DND-41 (cell line): ENCODE measurements at regions not wholly inside any gene's neighbourhood (a gene's known extent, or its start where the extent isn't known, plus 50 kb on each side); places are given as distances from the start of the nearest gene placed in this dataset.
"Not testable (repeated sequence)": the region's sequence is repeated elsewhere in the genome, so short reads cannot be mapped to it uniquely, and the experiment has no call there.

ENCODE experiments used
- ATAC-seq: fragments of 200-7000 bp; cut with Tn5 transposase; 3 replicates; pipeline ENCODE4 v1.9.1; 2021; ENCODE audit warnings: low read depth; ENCODE audit not compliant: insufficient read depth
- DNase-seq: peaks from one replicate; pipeline ENCODE4 v3.0.0-alpha.2; 2020
- H2AFZ ChIP-seq: 2 replicates; pipeline ENCODE4 v1.6.0; 2012; ENCODE audit warnings: low read depth, low read length
- H3K27ac ChIP-seq: 2 replicates; pipeline ENCODE4 v1.5.1; 2012; ENCODE audit warnings: low read length, inconsistent platforms
- H3K27me3 ChIP-seq: fragments of 200-600 bp; sonication (generic); 2 replicates; pipeline ENCODE4 v1.6.0; 2012; ENCODE audit warnings: low read length, mild to moderate bottlenecking, inconsistent platforms; ENCODE audit not compliant: insufficient read depth, poor library complexity
- H3K36me3 ChIP-seq: 2 replicates; pipeline ENCODE4 v1.5.1; 2012; ENCODE audit warnings: low read length, inconsistent platforms; ENCODE audit not compliant: insufficient read depth
- H3K4me1 ChIP-seq: 2 replicates; pipeline ENCODE4 v1.5.1; 2012; ENCODE audit warnings: mild to moderate bottlenecking, low read length; ENCODE audit not compliant: insufficient read depth
- H3K4me2 ChIP-seq: 2 replicates; pipeline ENCODE4 v1.6.0; 2012; ENCODE audit warnings: mild to moderate bottlenecking, moderate library complexity, low read length, inconsistent platforms; ENCODE audit not compliant: insufficient read depth
- H3K4me3 ChIP-seq, 2 experiments: fragments of 200-600 bp in 1 of 2; shearing (Covaris generic) in 1 of 2; 2 replicates each; pipeline ENCODE4 v1.5.1; 2012 to 2016; ENCODE audit warnings: inconsistent platforms in 2 of 2, low read length in 2 of 2, mild to moderate bottlenecking in 2 of 2, low read depth in 1 of 2, moderate library complexity in 1 of 2
- H3K79me2 ChIP-seq: 2 replicates; pipeline ENCODE4 v1.6.0; 2012; ENCODE audit warnings: low read length, inconsistent platforms; ENCODE audit not compliant: insufficient read depth
- H3K9ac ChIP-seq: 2 replicates; pipeline ENCODE4 v1.6.0; 2012; ENCODE audit warnings: low read depth, mild to moderate bottlenecking, inconsistent platforms, low read length, moderate library complexity
- H3K9me3 ChIP-seq: 2 replicates; pipeline ENCODE4 v1.5.1; 2012; ENCODE audit warnings: low read length, moderate library complexity, mild to moderate bottlenecking, inconsistent platforms; ENCODE audit not compliant: insufficient read depth, severe bottlenecking
- H4K20me1 ChIP-seq: 2 replicates; pipeline ENCODE4 v1.6.0; 2012; ENCODE audit warnings: low read length; ENCODE audit not compliant: insufficient read depth
- CTCF ChIP-seq: IDR thresholded peaks from 2 replicates; pipeline ENCODE4 v1.5.1; 2012; ENCODE audit warnings: borderline replicate concordance, low read length, moderate library complexity, mild to moderate bottlenecking; ENCODE audit not compliant: poor library complexity, severe bottlenecking; ENCODE audit errors: extremely low read depth
- EZH2 ChIP-seq: IDR thresholded peaks from 3 replicates; pipeline ENCODE4 v1.6.1; 2012; ENCODE audit warnings: borderline replicate concordance, low read depth, mild to moderate bottlenecking, moderate library complexity, low read length, inconsistent platforms; ENCODE audit not compliant: severe bottlenecking

GRCh38 chr12:85462888-85463287 is 182.9 kb downstream of the ALX1 start:
- Histone ChIP-seq H3K4me2 (no peak overlapping the region), H3K27ac (no peak overlapping the region)

GRCh38 chr12:85466890-85467289 is 186.9 kb downstream of the ALX1 start:
- ATAC-seq (no peak), DNase-seq (no peak)
- H3K4me2 ChIP-seq = no peak overlapping the region
- H4K20me1 ChIP-seq = no peaks in the 10 kb centered on the region
- H3K4me1 ChIP-seq = peaks cover 7% of the 10 kb centered on the region; the same call in 1 of the 2 replicates
- H3K79me2 ChIP-seq = no peaks in the 10 kb centered on the region
- H3K27me3 ChIP-seq = no peaks in the 10 kb centered on the region
- no peak for TF ChIP-seq CTCF
- no peak for TF ChIP-seq EZH2
- no peak overlapping the region for H3K27ac ChIP-seq
- no peaks in the 10 kb centered on the region for H3K36me3 ChIP-seq
- no peak overlapping the region for H3K9ac ChIP-seq
- H3K4me3 ChIP-seq = no peak overlapping the region
- no peak overlapping the region for H2AFZ ChIP-seq
- H3K9me3 ChIP-seq = no peaks in the 10 kb centered on the region

More at GRCh38 chr12:85462888-85463287, 182.9 kb downstream of the ALX1 start:
- Histone ChIP-seq H3K4me3 (no peak overlapping the region), H3K79me2 (no peaks in the 10 kb centered on the region), H3K27me3 (no peaks in the 10 kb centered on the region), H3K9me3 (no peaks in the 10 kb centered on the region), H3K36me3 (no peaks in the 10 kb centered on the region), H4K20me1 (no peaks in the 10 kb centered on the region), H2AFZ (no peak overlapping the region), H3K4me1 (no peaks in the 10 kb centered on the region), H3K9ac (no peak overlapping the region)
- TF ChIP-seq EZH2 (no peak), CTCF (no peak)
- ATAC-seq (no peak), DNase-seq (no peak)

GRCh38 chr12:85468356-85469157 is 188.5 kb downstream of the ALX1 start:
- H2AFZ ChIP-seq = no peak overlapping the region
- no peak for ATAC-seq
- H4K20me1 ChIP-seq = no peaks in the 10 kb centered on the region
- no peak overlapping the region for H3K27ac ChIP-seq
- TF ChIP-seq EZH2 = no peak
- peak; percentile 62 for TF ChIP-seq CTCF
- H3K36me3 ChIP-seq = no peaks in the 10 kb centered on the region
- peak; percentile 8 for DNase-seq
- H3K4me1 ChIP-seq = peaks cover 7% of the 10 kb centered on the region; the same call in 1 of the 2 replicates
- no peak overlapping the region for H3K9ac ChIP-seq
- H3K79me2 ChIP-seq = no peaks in the 10 kb centered on the region
- H3K9me3 ChIP-seq = no peaks in the 10 kb centered on the region
- no peaks in the 10 kb centered on the region for H3K27me3 ChIP-seq
- no peak overlapping the region for H3K4me3 ChIP-seq
- no peak overlapping the region for H3K4me2 ChIP-seq

GRCh38 chr12:85469158-85470086 is 189.4 kb downstream of the ALX1 start:
- not testable (repeated sequence) for H3K4me1 ChIP-seq, H3K4me2 ChIP-seq, H3K9me3 ChIP-seq, H3K36me3 ChIP-seq, H4K20me1 ChIP-seq, H3K4me3 ChIP-seq, H3K27me3 ChIP-seq, H3K79me2 ChIP-seq, H2AFZ ChIP-seq, H3K9ac ChIP-seq, H3K27ac ChIP-seq, ATAC-seq
- peak; percentile 5 for DNase-seq

- H3K79me2 ChIP-seq, H3K4me3 ChIP-seq, H3K4me2 ChIP-seq, H4K20me1 ChIP-seq, H2AFZ ChIP-seq, H3K9ac ChIP-seq, H3K36me3 ChIP-seq, H3K4me1 ChIP-seq, H3K27ac ChIP-seq, ATAC-seq, DNase-seq, H3K27me3 ChIP-seq, H3K9me3 ChIP-seq: not testable (repeated sequence)
Measured at GRCh38 chr12:85475277-85475676, 195.3 kb downstream of the ALX1 start.
